RWPE2 (cell line): ENCODE measurements at regions not wholly inside any gene's neighbourhood (a gene's known extent, or its start where the extent isn't known, plus 50 kb on each side); places are given as distances from the start of the nearest gene placed in this dataset.

Experiments used
- ATAC-seq: fragments of 200-7000 bp; cut with Tn5 transposase; 3 replicates; pipeline ENCODE4 v1.9.1; 2021; ENCODE audit warnings: low read depth
- DNase-seq: peaks from one replicate; pipeline ENCODE4 v3.0.0-alpha.2; 2020; ENCODE audit warnings: low spot score
- H3K27ac ChIP-seq: fragments of 450-650 bp; 2 replicates; pipeline ENCODE4 v1.5.1; 2017; ENCODE audit warnings: mild to moderate bottlenecking; ENCODE audit not compliant: poor library complexity, severe bottlenecking
- H3K27me3 ChIP-seq: fragments of 250-450 bp; sonication (Bioruptor Pico); 2 replicates; pipeline ENCODE4 v1.5.1; 2021; ENCODE audit warnings: mild to moderate bottlenecking, moderate library complexity; ENCODE audit not compliant: insufficient read depth, poor library complexity, severe bottlenecking
- H3K36me3 ChIP-seq: fragments of 250-450 bp; sonication (Bioruptor Pico); 2 replicates; pipeline ENCODE4 v1.5.1; 2020; ENCODE audit warnings: low read depth, mild to moderate bottlenecking, moderate library complexity
- H3K4me1 ChIP-seq: fragments of 250-450 bp; sonication (Bioruptor Pico); 2 replicates; pipeline ENCODE4 v1.5.1; 2021; ENCODE audit warnings: mild to moderate bottlenecking, moderate library complexity; ENCODE audit not compliant: insufficient read depth, poor library complexity, severe bottlenecking
- H3K4me3 ChIP-seq: fragments of 250-450 bp; sonication (Bioruptor Pico); 2 replicates; pipeline ENCODE4 v1.5.1; 2021; ENCODE audit warnings: mild to moderate bottlenecking, moderate library complexity; ENCODE audit not compliant: severe bottlenecking
- H3K9me3 ChIP-seq: fragments of 250-450 bp; sonication (Bioruptor Pico); 2 replicates; pipeline ENCODE4 v1.5.1; 2021; ENCODE audit warnings: mild to moderate bottlenecking, moderate library complexity; ENCODE audit not compliant: severe bottlenecking
- CTCF ChIP-seq: fragments of 450-650 bp; IDR thresholded peaks from one replicate; pipeline ENCODE4 v1.5.1; 2017; ENCODE audit warnings: mild to moderate bottlenecking, moderate library complexity; ENCODE audit not compliant: poor library complexity, severe bottlenecking

GRCh38 chr2:217409949-217410680, 550.3 kb upstream of the TNP1 start:
- no peaks in the 10 kb centered on the region for H3K9me3 ChIP-seq
- DNase-seq (no peak), ATAC-seq (no peak)
- no peaks in the 10 kb centered on the region for H3K36me3 ChIP-seq
- TF ChIP-seq CTCF: no peak
- no peaks in the 10 kb centered on the region for H3K27me3 ChIP-seq
- H3K4me3 ChIP-seq: no peak overlapping the region
- H3K27ac ChIP-seq: no peak overlapping the region
- H3K4me1 ChIP-seq: no peaks in the 10 kb centered on the region

DNA sequence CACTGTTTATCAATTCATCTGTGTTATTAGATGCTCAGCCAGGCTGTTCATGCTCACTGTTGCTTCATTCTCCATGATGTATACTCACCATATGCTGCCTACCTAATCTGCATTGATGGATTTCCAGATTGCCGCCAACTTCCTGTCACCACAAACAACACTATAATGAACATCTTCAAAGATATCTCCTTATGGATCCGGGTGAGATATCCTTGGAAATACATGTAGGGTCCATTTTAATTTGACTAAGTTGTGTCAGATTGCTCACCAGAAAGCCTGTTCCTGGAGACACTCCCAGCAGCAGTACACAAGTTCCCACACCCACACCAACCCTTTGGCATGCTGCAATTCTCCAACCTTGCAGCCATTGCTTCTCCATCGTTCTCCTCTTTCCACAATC, 547.5 kb upstream of the TNP1 start:
- ATAC-seq: no peak
- Histone ChIP-seq H3K4me3 (no peak overlapping the region), H3K9me3 (no peaks in the 10 kb centered on the region), H3K27me3 (no peaks in the 10 kb centered on the region), H3K4me1 (peaks cover 18% of the 10 kb centered on the region), H3K36me3 (no peaks in the 10 kb centered on the region), H3K27ac (no peak overlapping the region)
- no peak for DNase-seq
- TF ChIP-seq CTCF: no peak

DNA sequence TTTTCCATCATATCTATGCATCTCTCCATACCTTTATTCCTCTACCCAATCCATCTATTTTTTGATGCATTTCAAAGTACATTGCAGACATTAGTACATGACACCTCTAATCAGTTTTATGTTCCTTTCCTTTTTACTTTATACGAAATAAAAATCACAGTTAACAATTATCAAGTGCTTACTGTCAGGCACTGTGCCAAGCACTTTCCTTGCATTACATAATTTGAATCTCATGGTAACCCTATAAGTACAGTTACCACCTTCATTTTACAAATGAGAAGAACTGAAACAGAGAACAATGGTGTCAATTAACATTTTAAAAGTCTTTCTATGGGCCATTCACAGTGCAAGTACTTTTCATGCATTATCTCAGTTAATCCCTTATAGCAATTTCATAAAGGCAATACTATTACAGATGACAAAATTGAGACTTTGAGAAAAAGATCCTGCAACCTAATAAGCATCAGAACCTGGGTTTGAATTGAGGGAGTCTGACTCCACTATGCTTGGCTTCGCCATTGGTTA, 544.4 kb upstream of the TNP1 start:
- no peaks in the 10 kb centered on the region for H3K36me3 ChIP-seq

GRCh38 chr2:217402761-217403383, 543.0 kb upstream of the TNP1 start:
- Histone ChIP-seq H3K4me3 (no peak overlapping the region), H3K27ac (no peak overlapping the region), H3K27me3 (no peaks in the 10 kb centered on the region), H3K36me3 (no peaks in the 10 kb centered on the region), H3K4me1 (peaks cover 19% of the 10 kb centered on the region), H3K9me3 (no peaks in the 10 kb centered on the region)
- ATAC-seq (peak; percentile 82), DNase-seq (peak; percentile 65)
- no peak for TF ChIP-seq CTCF

More for the DNA sequence above, 544.4 kb upstream of the TNP1 start:
- no peak for DNase-seq
- H3K27ac ChIP-seq: no peak overlapping the region
- H3K9me3 ChIP-seq: no peaks in the 10 kb centered on the region
- H3K4me3 ChIP-seq: no peak overlapping the region
- TF ChIP-seq CTCF: no peak
- ATAC-seq: no peak
- H3K27me3 ChIP-seq: no peaks in the 10 kb centered on the region
- H3K4me1 ChIP-seq: peaks cover 19% of the 10 kb centered on the region

GRCh38 chr2:217402144-217402543, 542.3 kb upstream of the TNP1 start:
- no peak for ATAC-seq
- no peak for DNase-seq
- TF ChIP-seq CTCF: no peak
- no peak overlapping the region for H3K4me3 ChIP-seq
- no peak overlapping the region for H3K27ac ChIP-seq
- H3K9me3 ChIP-seq: no peaks in the 10 kb centered on the region
- peaks cover 19% of the 10 kb centered on the region for H3K4me1 ChIP-seq
- H3K27me3 ChIP-seq: no peaks in the 10 kb centered on the region
- H3K36me3 ChIP-seq: no peaks in the 10 kb centered on the region
